TTC549 (cell line): ENCODE measurements at regions not wholly inside any gene's neighbourhood (a gene's known extent, or its start where the extent isn't known, plus 50 kb on each side); places are given as distances from the start of the nearest gene placed in this dataset.

Experiments
- FAIRE-seq: peaks from 2 replicates; lab custom pipeline; 2012; peaks lifted over from hg19 to GRCh38; lab: Jason Lieb, UNC

DNA sequence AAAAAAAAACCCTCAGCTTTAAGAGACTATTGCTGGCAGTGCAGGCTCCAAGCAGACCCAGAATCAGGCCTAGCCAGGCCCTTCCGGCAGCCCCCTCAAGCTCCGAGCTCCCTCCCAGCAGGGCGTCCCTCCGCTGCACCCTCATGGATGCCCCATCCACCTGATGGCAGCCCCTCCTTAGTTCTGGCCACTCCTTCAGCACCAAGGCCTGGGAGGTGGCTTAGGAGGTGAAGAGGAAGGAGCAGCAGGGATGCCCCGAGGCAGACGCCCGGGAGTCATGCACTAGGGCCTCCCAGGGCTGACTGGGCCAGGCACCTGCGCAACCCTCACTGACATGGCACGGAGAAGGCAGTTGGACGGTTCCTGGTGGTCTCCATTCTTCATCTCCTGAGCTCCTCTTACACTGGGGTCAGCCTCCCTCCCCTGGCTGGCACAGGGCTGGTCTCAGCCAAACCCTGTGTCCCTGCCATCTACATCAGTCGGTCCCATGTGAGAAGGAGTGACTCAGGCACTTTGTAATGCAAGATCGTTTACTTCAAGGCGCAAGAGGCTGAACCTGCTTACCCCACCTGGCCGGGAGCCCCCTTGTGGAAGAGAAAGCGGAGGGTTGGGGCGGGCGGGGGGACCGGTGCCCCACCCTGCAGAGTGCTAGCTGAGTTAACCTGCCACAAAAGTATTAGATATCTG, 53.5 kb upstream of the ID2 start:
- FAIRE-seq = no peak

DNA sequence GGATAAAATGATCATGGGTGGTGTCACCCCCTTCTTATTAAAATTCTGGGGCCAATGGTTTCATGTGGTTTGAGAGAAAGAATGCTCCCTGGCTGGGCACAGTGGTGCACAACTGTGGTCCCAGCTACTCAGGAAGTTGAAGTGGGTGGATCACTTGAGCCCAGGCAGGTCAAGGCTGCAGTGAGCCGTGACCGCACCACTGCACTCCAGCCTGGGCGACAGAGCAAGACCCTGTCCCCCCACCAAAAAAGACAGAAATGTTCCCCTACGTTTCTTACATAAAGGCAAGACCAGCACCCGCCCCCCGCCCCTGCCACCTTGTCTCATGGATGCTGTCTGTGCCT, 53.0 kb upstream of the ID2 start:
- FAIRE-seq = no peak

DNA sequence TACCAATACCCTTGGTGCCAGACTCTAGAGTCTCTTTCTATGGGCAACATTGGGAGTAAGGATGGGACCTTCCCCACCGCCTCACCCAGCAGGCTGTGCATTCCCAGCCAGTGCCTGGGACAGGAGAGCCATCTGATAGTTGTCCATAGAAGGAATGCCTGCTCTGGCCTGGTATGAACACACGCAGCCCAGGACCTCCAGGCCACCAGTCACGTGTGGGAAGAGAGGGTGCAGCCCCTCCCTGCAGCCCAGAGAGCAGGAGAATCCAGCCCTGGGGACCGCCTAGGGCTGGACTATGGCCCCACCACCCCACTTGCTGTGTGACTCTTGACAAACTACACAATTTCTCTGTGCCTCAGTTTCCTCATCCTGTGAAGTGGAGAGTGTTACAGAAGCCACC, 52.5 kb upstream of the ID2 start:
- no peak for FAIRE-seq

DNA sequence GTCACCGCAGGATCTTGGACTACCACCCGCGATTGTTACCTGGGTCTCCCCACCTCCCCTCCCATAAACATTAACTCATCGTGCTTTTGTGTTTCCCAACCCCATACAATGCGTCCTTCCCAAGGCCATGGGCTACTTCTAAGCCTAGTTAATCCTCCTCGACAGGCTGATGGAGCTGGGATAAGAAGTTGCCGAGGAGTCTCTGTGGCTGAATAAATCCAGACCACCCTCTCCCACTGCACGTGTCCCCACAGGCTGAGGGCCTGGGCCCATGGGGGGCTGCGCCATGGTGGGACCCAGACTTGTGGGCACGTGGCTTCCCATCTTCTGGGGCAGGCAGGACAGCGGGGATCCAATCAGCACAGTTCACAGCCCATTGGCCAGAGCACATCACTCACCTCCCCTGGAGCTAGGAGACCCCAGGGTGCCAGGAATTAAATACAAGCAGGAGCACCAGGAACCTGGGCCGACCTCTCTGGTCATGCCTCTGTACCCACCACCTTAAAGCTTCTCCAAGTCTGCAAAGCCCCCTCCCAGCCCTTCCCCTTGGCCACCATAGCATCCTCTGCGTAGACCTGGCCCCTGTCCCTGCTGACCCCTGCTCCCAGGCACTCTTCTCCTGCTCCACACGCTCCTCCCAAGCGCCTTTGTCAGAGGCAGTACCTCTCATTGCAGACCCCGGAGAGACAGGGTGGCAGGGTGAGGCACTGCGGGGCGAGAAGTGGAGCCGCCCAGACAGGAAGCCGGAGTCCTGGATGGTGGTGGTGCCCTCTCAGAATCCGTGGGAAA, 51.0 kb upstream of the ID2 start:
- FAIRE-seq = no peak

DNA sequence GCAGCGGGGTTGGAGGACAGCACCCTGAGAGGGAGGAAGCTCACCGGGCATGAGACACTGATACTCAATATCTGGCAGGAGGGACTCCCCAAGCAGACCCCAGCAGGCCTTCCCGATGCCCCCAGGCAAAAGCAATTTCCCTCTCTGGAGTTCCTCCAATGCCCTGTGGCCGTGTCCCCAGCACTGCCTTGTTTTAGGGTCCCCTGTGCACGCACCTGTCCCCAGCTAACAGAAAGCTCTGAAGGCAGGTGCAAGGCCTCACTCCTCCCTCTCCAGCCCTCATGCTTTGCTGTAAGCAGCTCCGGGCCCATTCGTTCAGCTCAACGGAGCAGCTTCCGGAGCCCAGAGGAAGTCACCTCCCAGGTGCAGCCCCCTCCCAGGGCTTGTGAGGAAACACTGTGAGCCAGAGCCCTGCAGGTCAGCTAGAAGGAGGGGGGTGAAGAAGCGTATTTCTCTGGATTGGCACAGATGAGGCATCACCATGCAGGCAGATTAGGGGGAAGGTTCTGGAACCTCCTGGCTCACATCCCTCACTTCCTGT, 50.3 kb upstream of the ID2 start:
- FAIRE-seq = no peak
